Kidney capillary endothelial cell (primary cell): ENCODE measurements at regions not wholly inside any gene's neighbourhood (a gene's known extent, or its start where the extent isn't known, plus 50 kb on each side); places are given as distances from the start of the nearest gene placed in this dataset.
A peak's percentile ranks its signal among the peaks of the same experiment; 100 is the strongest.

Experiments used
- DNase-seq: peaks from one replicate; pipeline ENCODE4 v3.0.0-alpha.2; 2018; ENCODE audit warnings: low spot score

DNA sequence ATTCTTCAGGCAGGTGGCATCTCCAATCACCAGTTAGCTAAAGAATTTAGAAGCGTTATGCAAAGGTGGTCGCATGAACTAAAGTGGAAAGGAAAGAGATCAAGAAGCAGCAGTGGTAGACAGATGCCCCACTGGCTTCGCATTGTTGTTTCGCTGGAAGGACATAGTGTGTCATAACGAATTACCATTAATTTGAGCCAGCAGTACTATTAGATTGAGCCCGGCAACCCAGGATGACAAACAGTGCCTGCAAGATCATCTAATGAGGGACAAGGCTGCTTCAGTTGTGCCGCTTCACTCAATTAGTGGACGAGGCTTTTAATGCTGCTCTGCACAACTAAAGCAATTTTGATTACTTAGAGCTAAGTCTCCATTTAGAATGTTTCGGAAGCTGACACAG lies 274.5 kb upstream of the SOX5 start:
- no peak for DNase-seq

DNA sequence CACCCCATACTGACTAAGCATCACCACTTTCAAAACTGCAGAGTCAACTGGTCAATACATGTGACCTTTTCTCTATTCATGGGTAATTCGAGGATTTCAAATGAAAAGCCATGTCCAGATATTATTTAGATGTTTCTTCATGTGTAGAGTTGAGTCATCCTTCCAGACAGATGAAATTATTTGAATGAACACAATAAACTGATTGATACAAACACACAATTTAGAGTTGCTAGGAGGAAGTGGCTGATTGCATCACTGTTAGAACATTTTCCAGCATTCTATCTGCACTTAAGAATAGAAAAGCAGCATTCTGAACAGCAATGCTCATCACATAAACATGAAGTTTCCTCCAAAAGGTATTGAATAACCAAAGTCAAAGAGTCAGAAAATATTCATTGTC lies 273.5 kb upstream of the SOX5 start:
- peak; percentile 33 for DNase-seq

DNA sequence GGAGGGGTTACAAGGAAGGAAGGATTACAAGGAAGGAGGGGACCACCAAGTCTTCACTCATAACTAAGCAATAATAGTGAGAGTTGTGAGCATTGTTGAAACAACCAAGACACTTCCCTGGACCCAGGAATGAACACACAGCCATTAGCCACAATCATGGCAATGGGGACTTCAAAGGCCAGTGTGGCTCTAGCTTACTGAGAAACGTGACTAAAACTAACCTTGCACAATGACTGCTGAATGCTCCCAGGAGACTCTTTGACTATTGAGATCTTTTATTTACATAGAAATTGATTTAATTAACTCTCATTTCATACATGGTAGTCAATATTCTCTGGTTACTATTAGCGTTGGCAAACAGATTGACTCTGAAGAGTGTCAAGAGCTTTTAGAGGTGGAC lies 263.0 kb upstream of the SOX5 start:
- DNase-seq: no peak

DNA sequence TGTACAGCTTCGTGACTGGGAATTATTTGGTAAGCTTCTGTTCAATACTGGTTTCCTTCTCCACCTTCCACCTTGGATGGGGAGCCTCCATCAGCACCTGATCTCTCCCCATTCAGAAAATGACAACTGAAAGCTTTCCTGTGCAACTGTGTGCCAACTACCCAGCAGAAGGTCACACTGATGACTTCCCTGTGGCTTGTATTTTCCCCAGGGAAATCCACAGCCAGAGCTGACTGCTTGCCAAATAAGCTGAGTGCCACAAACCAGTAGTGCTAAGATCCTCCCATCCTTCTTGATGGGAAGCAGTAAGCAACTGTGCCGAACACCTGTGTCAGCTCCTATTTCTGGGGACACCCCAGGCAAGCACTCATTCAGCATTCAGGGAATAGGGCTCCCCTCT lies 257.2 kb upstream of the SOX5 start:
- DNase-seq: no peak

DNA sequence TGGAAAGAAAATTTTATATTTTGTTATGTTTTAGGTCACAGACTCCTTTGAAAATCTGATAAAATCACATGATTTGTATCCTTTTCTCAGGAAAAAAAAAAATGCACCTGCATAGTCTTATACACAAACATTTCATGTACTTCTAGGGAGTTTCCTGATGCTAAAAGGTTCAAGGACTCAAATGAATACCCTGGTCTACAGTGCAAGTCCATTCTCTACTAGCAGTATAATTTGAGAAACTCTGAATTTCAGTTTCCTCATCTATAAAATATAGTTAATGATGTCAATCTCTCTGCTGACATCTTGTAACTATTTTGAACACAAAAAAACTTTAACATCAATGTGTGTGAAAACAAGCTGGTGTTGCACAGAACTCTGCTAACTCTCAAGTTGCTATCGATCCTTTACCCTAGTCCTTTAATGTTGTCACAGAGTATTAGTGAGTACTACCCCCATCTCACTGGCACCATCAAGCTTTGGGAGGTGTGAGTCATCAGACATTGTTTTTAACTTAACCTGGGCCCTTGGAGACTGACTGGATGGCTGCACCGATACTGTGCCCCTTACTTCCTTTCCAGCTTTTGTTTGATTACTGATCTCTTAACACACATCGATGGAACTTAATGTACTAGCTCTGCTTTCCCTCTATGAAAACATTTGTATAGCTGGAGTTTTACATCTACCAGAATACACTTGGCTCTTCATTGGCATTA lies 251.9 kb upstream of the SOX5 start:
- peak; percentile 7 for DNase-seq

DNA sequence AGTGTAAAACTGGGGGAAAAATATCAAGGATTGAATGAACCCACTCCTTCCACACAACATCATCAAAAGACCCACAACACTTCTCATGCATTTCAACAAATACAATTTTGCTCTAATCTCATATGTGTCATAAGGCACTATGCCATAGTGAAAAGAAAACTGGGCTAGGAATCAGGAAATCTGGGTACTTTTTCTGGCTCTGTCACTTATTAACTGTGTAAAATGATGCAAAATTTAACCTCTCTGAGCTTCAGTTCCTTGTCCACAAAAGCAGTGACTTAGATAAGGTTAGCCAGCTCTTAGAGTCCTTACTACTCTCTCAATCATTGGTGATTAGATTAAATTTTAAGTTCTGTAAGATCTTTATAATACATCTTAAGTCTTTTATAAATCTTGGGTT lies 250.5 kb upstream of the SOX5 start:
- DNase-seq: no peak

DNA sequence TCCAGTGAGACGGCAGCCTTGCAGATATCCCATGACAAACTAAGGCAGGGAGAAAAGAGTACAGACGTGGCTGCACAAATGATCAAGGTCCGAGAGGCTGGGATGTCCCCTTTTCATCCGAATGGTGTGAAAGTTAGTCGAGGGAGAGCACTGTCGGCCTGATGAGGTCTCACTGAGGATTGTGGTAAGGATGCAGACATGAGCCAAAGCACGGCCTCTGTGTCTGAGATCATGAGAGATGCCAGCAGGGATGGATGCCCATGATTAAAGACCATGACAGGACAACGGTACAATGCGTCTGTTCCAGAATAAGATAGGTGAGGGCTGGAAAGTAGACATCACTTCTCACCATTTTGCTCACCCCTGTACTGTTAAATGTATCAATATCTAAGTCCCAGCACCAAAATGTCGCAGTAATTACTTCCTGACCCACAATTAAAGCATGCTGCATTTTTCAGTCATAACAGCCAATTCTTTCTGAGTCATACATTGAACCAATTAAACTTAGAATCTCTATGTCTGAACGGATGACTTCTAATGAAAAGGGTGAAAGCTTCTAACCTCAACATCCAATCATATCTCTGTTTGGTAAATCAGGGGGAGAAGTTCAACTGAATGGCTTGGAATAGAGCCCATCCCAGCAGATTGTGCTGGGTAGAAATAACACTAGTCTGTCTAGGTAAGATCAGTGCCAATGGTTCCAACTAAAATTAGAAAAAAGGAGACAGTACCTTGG lies 249.6 kb upstream of the SOX5 start:
- no peak for DNase-seq

DNA sequence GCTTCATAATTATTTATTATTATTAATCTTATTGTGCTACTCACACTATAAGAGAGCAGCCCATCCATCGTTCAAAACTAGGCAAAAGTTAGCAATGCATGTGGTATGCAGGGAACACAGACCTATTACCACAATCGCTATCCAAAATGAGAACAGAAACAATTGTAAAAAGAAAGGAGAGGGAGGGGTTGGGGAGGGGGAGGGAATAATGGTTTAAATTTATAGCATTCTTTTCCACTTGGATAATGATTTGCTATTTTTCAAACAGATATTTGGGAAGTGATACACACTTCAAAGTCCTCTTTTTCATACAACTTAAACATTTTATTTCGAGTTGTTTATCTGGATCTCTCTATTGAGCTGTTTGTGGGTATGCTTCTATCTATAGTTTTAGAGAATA lies 248.6 kb upstream of the SOX5 start:
- no peak for DNase-seq

DNA sequence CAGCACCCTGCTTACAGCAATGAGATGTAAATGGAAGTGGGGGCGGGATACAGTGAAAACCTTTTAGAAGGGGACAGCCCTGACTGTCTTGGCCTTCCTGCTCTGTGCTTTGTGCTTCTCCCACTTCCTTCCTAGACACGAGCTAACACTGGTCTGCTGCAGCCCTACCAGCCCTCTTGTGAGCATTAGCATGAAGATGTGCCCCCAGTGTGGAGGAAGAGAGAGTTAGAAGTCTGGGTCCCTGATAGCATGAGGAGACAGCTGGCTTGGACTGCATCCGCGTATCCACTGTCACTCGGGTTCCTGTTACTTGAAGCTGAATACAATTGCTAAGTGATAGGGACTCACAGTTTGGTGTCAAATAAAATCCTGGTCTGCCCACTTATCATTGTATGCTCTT lies 248.1 kb upstream of the SOX5 start:
- DNase-seq: no peak

DNA sequence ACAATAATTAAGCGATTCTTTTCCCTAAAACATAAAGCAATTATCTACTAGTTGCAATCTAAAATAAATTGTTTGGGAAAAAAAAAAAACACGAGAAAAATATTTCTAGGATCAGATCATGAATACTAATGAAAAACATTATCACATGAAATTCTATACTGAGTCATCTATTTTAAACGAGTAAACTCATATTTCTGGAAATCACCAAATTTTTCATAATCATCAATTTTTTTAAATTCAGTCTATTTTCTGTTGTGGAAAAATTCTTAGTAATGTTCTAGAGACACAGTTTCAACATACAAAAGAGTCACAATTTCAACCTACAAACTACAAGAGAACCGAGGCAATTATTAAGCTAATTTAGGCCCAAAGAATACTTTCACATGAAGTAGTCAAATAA lies 245.6 kb upstream of the SOX5 start:
- no peak for DNase-seq

DNA sequence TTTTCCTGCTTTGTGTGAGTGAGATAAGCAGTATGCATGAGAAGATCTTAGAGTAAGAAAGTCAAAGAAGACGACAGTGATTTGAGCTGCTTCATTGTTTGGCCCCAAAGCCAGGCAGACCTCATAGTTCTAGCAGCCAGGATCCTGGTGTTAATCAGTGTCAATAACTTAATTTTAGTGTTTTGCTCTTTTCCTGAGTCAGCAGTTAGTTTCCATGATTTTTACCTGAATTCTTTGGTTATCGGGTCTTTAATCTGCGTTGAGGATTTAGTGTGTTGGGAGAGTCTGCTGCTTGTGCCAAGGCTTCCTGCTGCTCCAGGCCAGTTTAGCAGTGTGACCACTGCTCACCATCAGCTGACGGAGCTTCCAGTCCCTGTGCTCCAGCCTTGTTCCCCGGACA lies 241.6 kb upstream of the SOX5 start:
- no peak for DNase-seq

DNA sequence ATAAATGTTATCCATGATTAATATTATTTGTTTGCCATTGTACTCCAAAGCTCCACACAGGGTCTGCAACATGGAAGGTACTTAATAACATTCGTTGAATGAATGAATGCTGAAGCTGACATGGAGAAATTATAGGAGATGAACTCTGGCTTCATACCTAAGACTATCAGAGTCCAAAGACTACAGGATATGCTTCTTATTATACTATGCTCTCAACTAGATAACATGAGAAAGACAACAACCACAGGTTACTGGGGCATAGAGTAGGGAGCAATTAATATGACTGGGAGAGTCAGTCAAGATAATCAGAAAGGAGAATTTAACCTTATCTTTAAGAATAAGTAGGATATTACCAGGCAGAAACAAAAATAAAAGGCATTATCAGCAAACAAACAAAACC lies 236.3 kb upstream of the SOX5 start:
- no peak for DNase-seq

DNA sequence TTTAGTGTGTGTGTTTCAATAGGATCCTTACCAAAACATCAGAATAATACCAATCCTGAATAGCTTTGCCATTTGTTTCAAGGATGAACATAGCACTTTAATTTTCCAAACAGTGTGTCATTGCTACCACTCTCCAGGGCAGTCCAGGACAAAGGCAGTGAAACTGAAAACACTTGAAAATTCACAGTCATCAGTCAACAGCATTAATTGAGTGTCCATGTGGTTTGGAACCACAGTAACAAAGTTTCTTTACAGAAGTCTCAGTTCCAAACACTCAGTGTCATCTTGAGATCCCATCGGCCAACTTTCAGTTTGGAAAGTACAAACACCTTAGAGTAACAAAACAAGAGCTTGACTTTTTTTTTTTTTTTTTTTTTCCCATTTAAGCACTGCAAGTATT lies 228.4 kb upstream of the SOX5 start:
- DNase-seq: no peak

DNA sequence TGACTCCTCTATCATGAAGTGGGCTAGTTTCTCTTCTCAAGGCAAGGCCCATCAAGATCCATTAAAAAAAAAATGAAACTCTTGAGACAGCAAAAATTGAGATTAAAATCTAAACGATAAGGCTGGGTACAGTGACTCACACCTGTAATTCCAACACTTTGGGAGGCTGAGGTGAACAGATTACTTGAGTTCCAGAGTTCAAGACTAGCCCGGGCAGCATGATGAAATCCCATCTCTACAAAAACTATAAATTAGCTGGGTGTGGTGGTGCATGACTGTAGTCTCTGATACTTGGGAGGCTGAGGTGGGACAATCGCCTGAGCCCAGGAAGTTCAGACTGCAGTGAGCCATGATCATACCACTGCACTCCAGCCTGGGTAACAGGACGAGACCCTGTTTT lies 226.5 kb upstream of the SOX5 start:
- DNase-seq: no peak

DNA sequence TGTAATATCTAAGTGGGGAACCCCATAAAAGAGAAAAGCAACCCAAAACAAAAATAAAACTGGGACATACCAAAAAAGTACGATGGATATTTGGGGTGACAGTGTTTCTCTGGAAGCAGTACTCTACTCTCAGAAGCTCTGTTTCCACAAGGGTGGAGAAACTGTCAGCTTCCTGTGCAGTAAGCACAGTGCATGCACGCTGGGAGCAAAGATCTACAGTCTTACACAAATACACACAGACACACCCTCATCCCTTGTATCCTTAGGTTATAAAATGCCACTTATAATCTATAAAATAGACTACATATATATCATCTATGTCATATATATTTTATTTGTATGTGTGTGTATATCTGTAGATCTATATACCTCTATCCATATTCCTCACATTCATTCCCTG lies 225.8 kb upstream of the SOX5 start:
- no peak for DNase-seq

DNA sequence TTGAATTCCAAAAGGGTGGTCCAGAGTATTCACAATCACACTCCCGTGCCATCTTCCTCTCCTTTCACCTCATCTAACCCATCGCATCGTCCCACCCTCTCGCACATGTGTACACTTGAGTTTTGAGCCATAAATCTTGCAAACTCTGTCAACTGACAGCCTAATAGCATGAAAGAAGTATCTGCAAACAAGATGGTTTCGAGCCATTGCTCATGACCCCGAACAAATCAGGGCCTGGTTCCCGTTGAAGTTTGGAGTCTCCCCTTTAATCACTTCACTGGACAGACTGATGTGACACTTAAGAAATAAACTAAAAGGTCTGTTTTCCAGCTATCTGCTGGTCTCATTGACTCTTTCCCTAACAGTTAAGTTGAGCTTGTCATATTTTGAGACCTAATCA lies 223.6 kb upstream of the SOX5 start:
- DNase-seq: no peak

DNA sequence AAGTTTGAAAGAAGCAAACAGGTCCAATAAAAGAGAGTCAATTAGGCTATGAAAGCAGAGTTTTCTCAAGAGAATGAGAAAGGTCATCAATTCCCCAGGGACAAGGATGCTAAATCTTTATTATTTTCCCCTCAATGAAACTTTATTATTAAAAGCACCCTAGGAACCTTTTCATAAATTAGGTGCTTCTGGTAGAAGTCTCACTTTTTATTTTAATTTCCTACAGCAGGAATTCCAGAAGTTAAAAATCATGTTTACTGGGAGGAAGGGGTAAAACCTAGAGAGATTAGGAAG lies 223.2 kb upstream of the SOX5 start:
- no peak for DNase-seq

DNA sequence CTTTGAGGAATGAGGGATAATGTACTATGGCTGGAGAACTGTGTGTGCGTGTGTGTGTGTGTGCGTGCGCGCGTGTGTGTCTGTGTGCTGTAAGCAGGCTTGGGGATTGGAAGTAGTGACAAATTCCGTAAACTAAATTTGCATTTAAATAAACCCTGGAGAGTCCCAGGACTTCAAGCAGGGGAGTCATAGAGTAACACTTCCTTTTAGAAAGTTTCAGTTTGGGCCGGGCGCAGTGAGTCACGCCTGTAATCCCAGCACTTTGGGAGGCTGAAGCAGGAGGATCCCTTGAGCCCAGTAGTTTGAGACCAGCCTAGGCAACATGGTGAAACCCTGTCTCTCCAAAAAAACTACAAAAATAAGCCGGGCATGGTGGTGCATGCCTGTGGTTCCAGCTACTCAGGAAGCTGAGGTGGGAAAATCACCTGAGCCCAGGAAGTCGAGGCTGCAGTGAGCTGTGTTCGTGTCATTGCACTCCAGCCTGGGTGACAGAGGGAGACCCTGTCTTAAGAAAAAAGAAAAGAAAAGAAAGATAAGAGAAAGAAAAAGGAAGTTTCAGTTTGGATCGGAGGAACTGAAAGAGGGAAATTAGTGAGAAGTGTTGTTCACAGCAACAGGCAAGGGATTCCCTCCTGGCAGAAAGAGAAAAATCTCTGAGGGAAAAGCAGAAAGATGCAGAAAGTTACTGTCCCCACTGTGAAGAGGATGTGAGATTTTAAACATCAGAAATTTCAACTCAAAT lies 222.7 kb upstream of the SOX5 start:
- no peak for DNase-seq

DNA sequence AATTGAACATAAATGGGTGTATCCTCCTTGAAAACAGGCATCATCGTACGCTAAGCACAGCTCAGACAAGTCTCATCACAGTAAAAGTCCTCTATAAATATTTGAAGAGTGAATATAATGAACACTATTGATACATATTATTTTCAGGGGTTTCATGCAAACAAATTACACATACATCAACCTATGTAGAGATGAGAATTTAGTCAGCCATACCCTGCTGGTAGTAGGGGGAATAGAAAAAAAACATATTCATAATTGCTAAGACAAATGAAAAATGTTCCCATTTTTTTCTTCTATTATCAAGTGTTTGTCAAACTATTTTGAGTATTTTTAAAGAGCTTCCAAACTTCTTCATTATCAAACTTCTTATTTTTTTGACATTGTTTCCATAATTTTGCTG lies 205.6 kb upstream of the SOX5 start:
- DNase-seq: no peak

DNA sequence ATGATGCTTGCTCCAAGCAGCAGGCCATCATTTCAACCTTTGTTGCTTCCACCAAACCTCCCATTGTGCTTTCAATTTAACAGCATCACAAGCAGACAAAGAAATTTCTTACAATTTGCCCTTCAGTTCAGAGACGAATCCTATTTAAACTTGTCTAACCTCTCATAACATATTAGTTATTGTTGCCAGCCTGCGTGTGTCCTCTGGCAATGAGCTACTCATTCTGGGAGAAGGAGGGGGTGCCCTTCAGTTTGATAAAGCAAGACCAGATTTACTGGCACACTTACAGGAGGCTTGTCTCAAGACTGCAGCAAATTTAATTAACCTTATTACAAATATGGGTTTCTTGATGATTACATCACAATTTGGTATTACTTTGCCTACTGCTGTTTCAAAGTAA lies 203.6 kb upstream of the SOX5 start:
- no peak for DNase-seq

DNA sequence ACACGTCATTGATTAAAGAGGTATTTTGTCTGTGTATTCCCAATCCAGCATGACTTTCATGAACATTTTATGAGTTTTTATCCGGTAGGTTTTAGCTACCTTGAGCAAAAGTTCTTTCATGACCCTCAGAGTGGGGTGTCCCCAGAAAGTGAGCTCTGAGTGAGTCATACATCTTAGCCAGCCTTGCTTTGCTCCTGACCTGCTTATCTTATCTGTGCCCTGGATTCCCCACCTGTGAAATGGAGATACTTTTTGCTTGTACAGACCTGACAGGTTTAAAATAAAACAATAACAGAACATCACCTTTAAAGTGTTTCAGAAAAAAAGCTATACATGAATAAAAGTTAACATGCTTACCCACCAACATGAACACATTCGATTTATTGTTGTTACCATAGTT lies 202.8 kb upstream of the SOX5 start:
- no peak for DNase-seq

DNA sequence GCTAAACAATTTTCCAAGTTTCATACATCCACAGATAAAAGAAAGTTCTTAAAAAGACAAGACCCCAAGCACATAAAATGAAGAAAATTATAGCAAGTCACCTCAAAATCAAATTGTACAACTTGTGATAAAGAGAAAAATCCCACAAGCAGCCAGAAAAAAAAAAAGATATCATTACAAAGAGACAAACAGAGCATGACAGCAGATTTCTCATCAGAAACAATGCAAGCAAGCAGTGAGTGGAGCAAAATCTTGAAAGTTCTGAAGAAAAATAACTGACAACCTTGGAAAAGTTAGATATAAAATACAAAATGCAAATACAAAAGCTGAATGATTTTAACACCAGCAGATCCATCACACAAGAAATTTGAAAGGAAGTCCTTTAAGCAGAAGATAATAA lies 194.5 kb upstream of the SOX5 start:
- DNase-seq: no peak

DNA sequence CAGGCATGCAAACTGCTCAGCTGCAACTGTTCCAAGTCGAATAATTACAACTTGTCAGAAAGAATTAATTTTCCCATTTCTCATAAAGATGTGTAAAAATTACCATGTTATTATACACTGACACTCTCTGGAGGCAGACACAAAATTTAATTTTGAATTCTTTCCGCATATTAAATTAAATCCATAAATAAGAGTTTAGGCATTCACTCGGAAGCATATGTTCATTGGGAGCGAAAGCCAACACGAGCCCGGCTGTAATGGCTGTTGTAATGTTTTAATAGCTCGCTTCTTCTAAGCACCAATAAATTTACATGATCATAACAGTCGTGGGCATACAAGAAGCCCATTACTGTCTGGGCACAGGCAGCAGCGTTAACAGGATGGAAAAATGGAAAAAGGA lies 189.6 kb upstream of the SOX5 start:
- DNase-seq: no peak

DNA sequence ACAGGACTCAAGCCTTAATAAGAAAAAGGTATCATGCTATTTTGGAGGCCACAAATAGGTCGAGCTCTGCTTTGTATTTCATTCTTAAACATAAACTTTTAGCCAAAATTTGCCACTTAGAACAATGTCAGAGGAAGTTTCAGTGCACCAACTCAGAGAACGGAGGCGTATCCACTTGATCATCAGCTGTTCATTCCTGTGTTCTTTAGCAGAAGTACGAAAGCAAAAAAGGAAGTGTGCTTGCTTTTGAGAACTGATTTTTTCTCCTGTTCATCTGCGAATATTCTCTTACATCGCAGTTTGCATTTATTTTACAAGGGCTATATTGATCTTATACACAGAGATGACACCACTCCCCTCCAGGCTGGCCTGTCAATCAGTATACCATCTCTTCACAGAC lies 188.6 kb upstream of the SOX5 start:
- no peak for DNase-seq
